GM11168 (cell line): ENCODE measurements at regions not wholly inside any gene's neighbourhood (a gene's known extent, or its start where the extent isn't known, plus 50 kb on each side); places are given as distances from the start of the nearest gene placed in this dataset.

ENCODE experiments used
- in situ Hi-C: fragments of 300-500 bp; cut with MboI; formaldehyde crosslinking; loops from one replicate; pipeline ENCODE4 v1.12.0; 2022; ENCODE audit warnings: low sequenced_read_pairs; ENCODE audit not compliant: unreplicated experiment

- in situ Hi-C loops = no loop called here
Measured at GRCh38 chr18:22541232-22541631, 123.5 kb upstream of the CTAGE1 start.

- in situ Hi-C loops = no loop called here
Measured at GRCh38 chr18:22542406-22542835, 124.7 kb upstream of the CTAGE1 start.

GRCh38 chr18:22543769-22544168, 126.1 kb upstream of the CTAGE1 start:
- in situ Hi-C loops = no loop called here

- in situ Hi-C loops = no loop called here
Measured at GRCh38 chr18:22544626-22545025, 126.9 kb upstream of the CTAGE1 start.

GRCh38 chr18:22545066-22545760, 127.5 kb upstream of the CTAGE1 start:
- in situ Hi-C loops = no loop called here

- in situ Hi-C loops = no loop called here
Measured at GRCh38 chr18:22546905-22547570, 129.3 kb upstream of the CTAGE1 start.

- in situ Hi-C loops = no loop called here
Measured at GRCh38 chr18:22547807-22548561, 130.3 kb upstream of the CTAGE1 start.

GRCh38 chr18:22549260-22549937, 131.7 kb upstream of the CTAGE1 start:
- in situ Hi-C loops = no loop called here

- in situ Hi-C loops = no loop called here
Measured at GRCh38 chr18:22550366-22550765, 132.7 kb upstream of the CTAGE1 start.

GRCh38 chr18:22550861-22551260, 133.1 kb upstream of the CTAGE1 start:
- in situ Hi-C loops = no loop called here

GRCh38 chr18:22551536-22552151, 133.9 kb upstream of the CTAGE1 start:
- in situ Hi-C loops = no loop called here

GRCh38 chr18:22552254-22552653, 134.5 kb upstream of the CTAGE1 start:
- in situ Hi-C loops = no loop called here

GRCh38 chr18:22552899-22553460, 135.3 kb upstream of the CTAGE1 start:
- in situ Hi-C loops = no loop called here

- in situ Hi-C loops = no loop called here
Measured at GRCh38 chr18:22556222-22557167, 138.8 kb upstream of the CTAGE1 start.

- in situ Hi-C loops = no loop called here
Measured at GRCh38 chr18:22557168-22557941, 139.6 kb upstream of the CTAGE1 start.

GRCh38 chr18:22558945-22559385, 141.2 kb upstream of the CTAGE1 start:
- in situ Hi-C loops = no loop called here

GRCh38 chr18:22559414-22560274, 141.9 kb upstream of the CTAGE1 start:
- in situ Hi-C loops = no loop called here
